Astrocyte of the cerebellum (primary cell): ENCODE measurements at regions not wholly inside any gene's neighbourhood (a gene's known extent, or its start where the extent isn't known, plus 50 kb on each side); places are given as distances from the start of the nearest gene placed in this dataset.
"Not testable (repeated sequence)": the region's sequence is repeated elsewhere in the genome, so short reads cannot be mapped to it uniquely, and the experiment has no call there.

Experiments
- DNase-seq: peaks from one replicate; pipeline ENCODE4 v3.0.0-alpha.2; 2011; ENCODE audit warnings: low read depth
- H3K4me3 ChIP-seq: 2 replicates; pipeline ENCODE4 v1.5.1; 2011; ENCODE audit warnings: mild to moderate bottlenecking, low read depth, low read length, moderate library complexity
- in situ Hi-C: cut with HindIII; loops from 2 replicates; pipeline ENCODE4 v1.10.0; 2017; ENCODE audit warnings: low sequenced_read_pairs
- TF ChIP-seq, protein P1 (sequence below): IDR thresholded peaks from 2 replicates; pipeline ENCODE4 v1.5.1; 2012; ENCODE audit warnings: low read length, low read depth, moderate library complexity, mild to moderate bottlenecking; ENCODE audit errors: missing control alignments

DNA sequence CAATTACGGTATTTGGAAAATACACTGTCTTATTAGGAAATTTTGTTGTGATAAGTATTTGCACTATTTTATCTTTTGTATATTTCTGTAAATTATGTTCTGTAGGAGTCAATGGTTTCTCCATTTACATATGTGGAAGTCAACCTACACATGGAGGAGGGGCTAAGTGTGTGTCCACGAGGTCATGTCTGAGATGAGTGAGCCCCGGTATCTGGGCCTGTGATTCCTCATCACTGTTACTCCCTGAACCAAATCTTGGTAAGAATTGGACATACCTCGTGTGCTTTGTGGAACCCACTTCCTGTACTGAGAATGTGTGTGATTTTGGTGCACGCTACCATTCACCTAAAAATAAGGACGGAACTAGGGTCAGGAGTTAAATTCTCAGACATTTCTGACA lies 1105.5 kb downstream of the TMEM121 start:
- in situ Hi-C loops, result no loop called here
- TF ChIP-seq, protein P1, sequence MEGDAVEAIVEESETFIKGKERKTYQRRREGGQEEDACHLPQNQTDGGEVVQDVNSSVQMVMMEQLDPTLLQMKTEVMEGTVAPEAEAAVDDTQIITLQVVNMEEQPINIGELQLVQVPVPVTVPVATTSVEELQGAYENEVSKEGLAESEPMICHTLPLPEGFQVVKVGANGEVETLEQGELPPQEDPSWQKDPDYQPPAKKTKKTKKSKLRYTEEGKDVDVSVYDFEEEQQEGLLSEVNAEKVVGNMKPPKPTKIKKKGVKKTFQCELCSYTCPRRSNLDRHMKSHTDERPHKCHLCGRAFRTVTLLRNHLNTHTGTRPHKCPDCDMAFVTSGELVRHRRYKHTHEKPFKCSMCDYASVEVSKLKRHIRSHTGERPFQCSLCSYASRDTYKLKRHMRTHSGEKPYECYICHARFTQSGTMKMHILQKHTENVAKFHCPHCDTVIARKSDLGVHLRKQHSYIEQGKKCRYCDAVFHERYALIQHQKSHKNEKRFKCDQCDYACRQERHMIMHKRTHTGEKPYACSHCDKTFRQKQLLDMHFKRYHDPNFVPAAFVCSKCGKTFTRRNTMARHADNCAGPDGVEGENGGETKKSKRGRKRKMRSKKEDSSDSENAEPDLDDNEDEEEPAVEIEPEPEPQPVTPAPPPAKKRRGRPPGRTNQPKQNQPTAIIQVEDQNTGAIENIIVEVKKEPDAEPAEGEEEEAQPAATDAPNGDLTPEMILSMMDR, result no peak
- H3K4me3 ChIP-seq, result no peak overlapping the region
- no peak for DNase-seq

DNA sequence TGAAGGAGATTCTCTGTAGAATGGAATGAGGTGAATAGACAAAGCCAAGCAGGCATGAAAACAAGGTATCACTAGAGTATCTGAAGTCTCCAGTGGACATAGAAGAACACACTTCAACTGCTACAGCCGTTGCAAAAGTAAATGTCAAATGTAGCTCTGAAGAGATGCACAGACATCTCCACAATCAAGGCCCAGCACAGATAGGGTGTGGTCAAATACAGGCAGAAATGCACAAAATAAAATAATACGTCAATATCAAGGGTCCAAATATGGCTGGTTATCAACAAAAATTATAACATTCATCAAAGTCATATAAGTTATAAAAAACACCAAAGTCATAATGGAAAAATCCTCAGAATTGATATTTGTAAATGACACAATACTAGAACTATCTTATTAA lies 1107.3 kb downstream of the TMEM121 start:
- in situ Hi-C loops, result no loop called here
- TF ChIP-seq, protein P1, result no peak
- no peak for DNase-seq

DNA sequence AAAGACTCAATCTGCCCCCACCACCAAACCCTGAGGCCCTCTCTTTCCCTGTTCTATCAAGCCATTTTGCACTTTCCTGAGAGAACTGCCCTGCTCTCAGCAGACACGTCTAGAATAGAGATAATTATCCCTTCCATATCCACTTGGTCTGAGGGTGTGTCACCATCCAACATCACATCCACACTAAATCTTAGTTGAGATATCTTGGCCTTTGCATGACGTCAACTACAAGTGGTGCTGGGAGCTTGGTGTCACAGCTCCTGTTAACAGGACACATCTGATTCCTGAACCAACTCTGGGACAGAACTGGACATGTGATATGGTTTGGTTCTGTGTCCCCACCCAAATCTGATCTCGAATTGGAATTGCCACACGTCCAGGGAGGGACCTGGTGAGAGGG lies 1109.2 kb downstream of the TMEM121 start:
- in situ Hi-C loops, result no loop called here
- TF ChIP-seq, protein P1, result no peak
- no peak for DNase-seq
- no peak overlapping the region for H3K4me3 ChIP-seq

More for the DNA sequence above, 1107.3 kb downstream of the TMEM121 start:
- H3K4me3 ChIP-seq, result no peak overlapping the region

DNA sequence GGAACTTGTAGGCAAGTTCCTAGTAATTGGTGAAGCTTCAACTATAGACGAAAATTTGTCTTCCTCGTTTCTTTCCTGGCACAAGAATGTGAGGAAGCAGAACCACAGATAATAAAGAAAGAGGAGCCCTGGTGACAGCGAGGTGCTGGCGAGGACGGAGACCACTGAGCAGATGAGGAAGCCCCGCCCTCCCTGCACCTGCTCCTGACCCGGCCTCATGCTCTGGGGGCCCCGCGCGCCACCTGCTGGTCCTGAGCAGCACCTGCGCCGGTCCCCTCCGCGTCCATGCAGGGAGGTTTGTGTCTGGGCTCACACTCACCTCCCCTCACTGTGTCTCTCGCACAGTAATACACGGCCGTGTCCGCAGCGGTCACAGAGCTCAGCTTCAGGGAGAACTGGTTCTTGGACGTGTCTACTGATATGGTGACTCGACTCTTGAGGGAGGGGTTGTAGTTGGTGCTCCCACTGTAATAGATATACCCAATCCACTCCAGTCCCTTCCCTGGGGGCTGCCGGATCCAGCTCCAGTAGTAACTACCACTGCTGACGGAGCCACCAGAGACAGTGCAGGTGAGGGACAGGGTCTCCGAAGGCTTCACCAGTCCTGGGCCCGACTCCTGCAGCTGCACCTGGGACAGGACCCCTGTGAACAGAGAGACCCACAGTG lies 1112.5 kb downstream of the TMEM121 start:
- DNase-seq, H3K4me3 ChIP-seq, in situ Hi-C loops: not testable (repeated sequence)

DNA sequence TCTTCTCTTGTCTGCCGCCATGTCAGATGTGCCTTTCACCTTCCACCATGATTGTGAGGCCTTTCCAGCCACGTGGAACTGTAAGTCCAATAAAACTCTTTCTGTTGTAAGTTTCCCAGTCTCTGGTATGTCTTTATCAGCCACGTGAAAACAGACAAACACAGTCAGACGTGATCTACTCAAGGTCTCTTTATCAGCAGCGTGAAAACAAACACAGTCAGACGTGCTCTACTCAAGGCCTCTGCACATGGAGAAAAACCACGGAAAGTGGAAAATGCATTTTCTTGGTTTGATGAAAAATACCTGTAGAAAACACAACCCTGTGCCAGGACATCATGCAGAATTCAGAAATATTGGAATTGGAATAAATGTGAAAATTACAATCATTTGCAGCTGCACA lies 1115.7 kb downstream of the TMEM121 start:
- no peak overlapping the region for H3K4me3 ChIP-seq
- DNase-seq, result no peak
- TF ChIP-seq, protein P1, result no peak
- in situ Hi-C loops, result no loop called here

DNA sequence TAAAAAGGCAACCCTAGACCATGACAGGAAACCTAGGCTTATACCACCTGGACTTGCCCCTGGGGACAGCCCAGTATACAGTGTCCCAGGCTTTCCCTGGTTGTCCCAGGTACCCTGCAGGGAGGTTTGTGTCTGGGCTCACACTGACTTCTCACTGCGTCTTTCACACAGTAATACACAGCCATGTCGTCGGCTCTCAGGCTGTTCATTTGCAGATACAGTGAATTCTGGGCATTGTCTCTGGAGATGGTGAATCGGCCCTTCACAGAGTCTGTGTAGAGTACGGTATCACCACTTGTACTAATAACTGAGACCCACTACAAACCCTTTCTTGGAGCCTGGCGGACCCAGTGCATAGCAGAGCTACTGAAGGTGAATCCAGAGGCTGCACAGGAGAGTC lies 1116.6 kb downstream of the TMEM121 start:
- H3K4me3 ChIP-seq, in situ Hi-C loops, DNase-seq: not testable (repeated sequence)

DNA sequence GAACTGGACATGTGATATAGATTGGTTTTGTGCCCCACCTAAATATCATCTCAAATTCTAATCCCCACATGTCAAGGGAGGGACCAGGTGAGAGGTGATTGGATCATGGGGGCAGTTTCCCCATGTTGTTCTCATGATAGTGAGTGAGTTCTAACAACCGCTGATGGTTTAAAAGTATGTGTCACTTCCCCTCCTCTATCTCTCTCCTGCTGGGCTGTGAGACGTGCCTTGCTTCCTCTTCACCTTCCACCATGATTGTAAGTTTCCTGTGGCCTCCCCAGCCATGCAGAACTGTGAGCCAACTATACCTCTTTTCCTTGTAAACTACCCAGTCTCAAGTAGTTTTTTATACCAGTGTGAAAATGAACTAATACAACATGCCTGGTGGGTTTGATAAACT lies 1122.5 kb downstream of the TMEM121 start:
- in situ Hi-C loops, H3K4me3 ChIP-seq, DNase-seq: not testable (repeated sequence)

DNA sequence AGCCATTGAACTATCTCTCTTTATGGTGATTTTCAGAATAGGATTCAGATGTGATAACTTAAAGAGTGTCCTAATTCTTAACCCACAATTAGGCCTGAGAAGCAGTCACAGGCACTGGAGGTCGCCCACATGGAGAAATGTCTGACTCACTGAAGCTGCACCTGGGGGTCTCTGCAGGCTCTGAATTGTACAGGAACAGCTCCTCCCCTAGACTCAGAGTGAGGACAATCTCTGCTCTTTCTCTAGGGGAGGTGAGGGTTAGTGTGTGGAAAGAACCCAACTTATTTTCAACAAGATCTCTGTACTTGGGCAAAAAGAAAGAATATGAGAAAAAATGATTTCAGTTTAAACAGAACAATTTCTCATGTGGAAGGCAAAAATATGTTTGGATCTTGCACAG lies 1124.6 kb downstream of the TMEM121 start:
- DNase-seq, result no peak
- TF ChIP-seq, protein P1, result no peak
- in situ Hi-C loops, result no loop called here
- no peak overlapping the region for H3K4me3 ChIP-seq
